Activated CD4-positive, alpha-beta T cell treated with anti-CD3 and anti-CD28 coated beads, Interleukin-2, amount 50 U/mL, for 1 hour (primary cell): ENCODE measurements at regions not wholly inside any gene's neighbourhood (a gene's known extent, or its start where the extent isn't known, plus 50 kb on each side); places are given as distances from the start of the nearest gene placed in this dataset.
"Not testable (repeated sequence)": the region's sequence is repeated elsewhere in the genome, so short reads cannot be mapped to it uniquely, and the experiment has no call there.

Experiments used
- DNase-seq: peaks from one replicate; pipeline ENCODE4 v3.0.0-alpha.2; 2020

- not testable (repeated sequence) for DNase-seq
These were observed 119.2 kb downstream of the SEPTIN14 start for GRCh38 chr7:55743454-55743717.

GRCh38 chr7:55742651-55743453, 119.7 kb downstream of the SEPTIN14 start:
- not testable (repeated sequence) for DNase-seq

GRCh38 chr7:55741721-55742631, 120.6 kb downstream of the SEPTIN14 start:
- not testable (repeated sequence) for DNase-seq

- DNase-seq = not testable (repeated sequence)
These were observed 121.8 kb downstream of the SEPTIN14 start for GRCh38 chr7:55740633-55741250.

GRCh38 chr7:55740053-55740452, 122.5 kb downstream of the SEPTIN14 start:
- not testable (repeated sequence) for DNase-seq

GRCh38 chr7:55736641-55737221, 125.8 kb downstream of the SEPTIN14 start:
- not testable (repeated sequence) for DNase-seq

GRCh38 chr7:55733241-55734140, 129.1 kb downstream of the SEPTIN14 start:
- DNase-seq = no peak

GRCh38 chr7:55731931-55732330, 130.6 kb downstream of the SEPTIN14 start:
- DNase-seq = no peak

GRCh38 chr7:55730197-55730596, 132.4 kb downstream of the SEPTIN14 start:
- DNase-seq = no peak

GRCh38 chr7:55723621-55723941, 139.0 kb downstream of the SEPTIN14 start:
- DNase-seq = no peak

- DNase-seq = not testable (repeated sequence)
These were observed 139.5 kb downstream of the SEPTIN14 start for GRCh38 chr7:55722874-55723620.

GRCh38 chr7:55721004-55721403, 141.5 kb downstream of the SEPTIN14 start:
- not testable (repeated sequence) for DNase-seq

GRCh38 chr7:55715247-55715867, 143.1 kb upstream of the VOPP1 start:
- not testable (repeated sequence) for DNase-seq

- DNase-seq = not testable (repeated sequence)
These were observed 142.1 kb upstream of the VOPP1 start for GRCh38 chr7:55714370-55714769.

- DNase-seq = not testable (repeated sequence)
These were observed 138.0 kb upstream of the VOPP1 start for GRCh38 chr7:55710312-55710711.

GRCh38 chr7:55708028-55708427, 135.7 kb upstream of the VOPP1 start:
- not testable (repeated sequence) for DNase-seq

GRCh38 chr7:55707410-55707809, 135.1 kb upstream of the VOPP1 start:
- not testable (repeated sequence) for DNase-seq

- DNase-seq = not testable (repeated sequence)
These were observed 134.3 kb upstream of the VOPP1 start for GRCh38 chr7:55706451-55707195.

GRCh38 chr7:55705728-55706450, 133.6 kb upstream of the VOPP1 start:
- DNase-seq = not testable (repeated sequence)
